Stomach (tissue), 8 donors: ENCODE measurements at regions not wholly inside any gene's neighbourhood (a gene's known extent, or its start where the extent isn't known, plus 50 kb on each side); places are given as distances from the start of the nearest gene placed in this dataset.

Experiments used
- DNase-seq, 2 donors: peaks; one replicate each; pipeline versions ENCODE4 v3.0.0 to v3.0.0-alpha.2; 2013 to 2019
- H3K27ac ChIP-seq, 5 donors: fragments of 200-600 bp in 4 of 5; sonication (generic) in 4 of 5; one replicate each; pipeline ENCODE4 v1.5.1; 2013 to 2019; ENCODE audit warnings: mild to moderate bottlenecking in 1 of 5, moderate library complexity in 1 of 5
- H3K27me3 ChIP-seq, 3 donors: fragments of 200-600 bp; sonication (generic); one replicate each; pipeline ENCODE4 v1.5.1; 2017 to 2019; ENCODE audit warnings: mixed run types in 1 of 3
- H3K36me3 ChIP-seq, 4 donors: fragments of 200-600 bp; sonication (generic); 1 replicate in 3 of 4; 2 replicates in 1 of 4; pipeline ENCODE4 v1.5.1; 2016 to 2019
- H3K4me1 ChIP-seq, 4 donors: fragments of 200-600 bp; sonication (generic); one replicate each; pipeline ENCODE4 v1.5.1; 2016 to 2019
- H3K4me3 ChIP-seq, 4 donors: fragments of 200-600 bp; sonication (generic) in 3 of 4; one replicate each; pipeline ENCODE4 v1.5.1; 2016 to 2019; ENCODE audit warnings: mild to moderate bottlenecking in 1 of 4
- H3K9me3 ChIP-seq, 4 donors: fragments of 200-600 bp; sonication (generic); one replicate each; pipeline ENCODE4 v1.5.1; 2016 to 2019
- CTCF ChIP-seq, 7 experiments: fragments of 450-650 bp in 4 of 7; fragments of 200-600 bp in 3 of 7; sonication (generic) in 3 of 7; IDR thresholded peaks; one replicate each; pipeline ENCODE4 v1.5.1; 2016 to 2019; ENCODE audit warnings: antibody characterized with exemption in 7 of 7, control low read depth in 2 of 7, mild to moderate bottlenecking in 1 of 7
- EP300 ChIP-seq: sonication (generic); formaldehyde crosslinking; IDR thresholded peaks from one replicate; pipeline ENCODE4 v1.6.1; 2017; ENCODE audit warnings: antibody characterized with exemption
- POLR2A ChIP-seq, 4 donors: fragments of 450-650 bp; IDR thresholded peaks; one replicate each; pipeline ENCODE4 v1.6.1; 2016; ENCODE audit warnings: antibody characterized with exemption in 4 of 4, control low read depth in 2 of 4, mild to moderate bottlenecking in 1 of 4, moderate library complexity in 1 of 4
- POLR2AphosphoS5 ChIP-seq, 3 donors: sonication (generic); formaldehyde crosslinking; IDR thresholded peaks; one replicate each; pipeline ENCODE4 v1.6.1; 2016; ENCODE audit warnings: antibody characterized with exemption in 3 of 3
- WGBS, 5 donors: extraction: QIAGEN DNeasy Blood & Tissue Kit in 3 of 5; methylation state at CpG; one replicate each; pipeline versions ENCODE4 v1.1.5 to v1.1.7; 2013 to 2018; 5-methylcytosine and 5-hydroxymethylcytosine counted together
- intact Hi-C: fragments of 100-400 bp; cut with DNase I; formaldehyde crosslinking; loops from one replicate; pipeline ENCODE4 v1.15.1; 2023; ENCODE audit warnings: low total_unique reads
- donor health status: healthy with polysubstance abuse.
- donor health status: Bipolar disorder and iron deficiency.
- donor health status: healthy.

GRCh38 chr12:123044351-123044750 is 63.9 kb downstream of the ARL6IP4 start:
- Histone ChIP-seq H3K4me1 (peaks cover 19 to 72% (median 45%) of the 10 kb centered on the region in 4 donors), H3K27ac (peak overlapping the region; percentile 10 to 89 (median 78)), H3K9me3 (no peaks in the 10 kb centered on the region), H3K36me3 (no peaks in the 10 kb centered on the region), H3K4me3 (no peak overlapping the region), H3K27me3 (no peaks in the 10 kb centered on the region)
- TF ChIP-seq EP300: no peak
- no peak for TF ChIP-seq CTCF (IDR thresholded peaks at IDR 0.05)
- no peak for TF ChIP-seq POLR2AphosphoS5 (IDR thresholded peaks at IDR 0.05)
- TF ChIP-seq POLR2A (IDR thresholded peaks at IDR 0.05): no peak
- 17 to 89% (median 79%) methylated on average over 1 of the region's 1 CpG for WGBS, 5 donors
- intact Hi-C loops: loop anchor here (10.0 kb wide), 1 partner anchor 100 kb away; no protein-coding TSS in a partner anchor
- DNase-seq: no peak

GRCh38 chr12:123043536-123044001 is 63.1 kb downstream of the ARL6IP4 start:
- H3K4me1 ChIP-seq: peaks cover 15 to 64% (median 42%) of the 10 kb centered on the region in 4 donors
- WGBS, 5 donors: 2 to 21% (median 10%) methylated on average over 6 to 7 of the region's 7 CpGs
- no peaks in the 10 kb centered on the region for H3K27me3 ChIP-seq
- intact Hi-C loops: loop anchor here (10.0 kb wide), 1 partner anchor 101 kb away; no protein-coding TSS in a partner anchor
- peak overlapping the region; percentile 60 to 89 (median 78) for H3K27ac ChIP-seq
- no peaks in the 10 kb centered on the region for H3K36me3 ChIP-seq
- DNase-seq: peak; percentile 87 to 92
- H3K4me3 ChIP-seq: no peak overlapping the region
- no peaks in the 10 kb centered on the region for H3K9me3 ChIP-seq
- TF ChIP-seq POLR2AphosphoS5 (IDR thresholded peaks at IDR 0.05) (peak; percentile 48 to 84 (median 83)), POLR2A (IDR thresholded peaks at IDR 0.05) (no peak), CTCF (IDR thresholded peaks at IDR 0.05) (peak in 5 of 7 experiments; percentile 49 to 82 (median 67))

- TF ChIP-seq POLR2A (IDR thresholded peaks at IDR 0.05): no peak
- TF ChIP-seq EP300: no peak
- TF ChIP-seq CTCF (IDR thresholded peaks at IDR 0.05): no peak
- TF ChIP-seq POLR2AphosphoS5 (IDR thresholded peaks at IDR 0.05): no peak
- no peaks in the 10 kb centered on the region for H3K9me3 ChIP-seq
- no peak overlapping the region for H3K4me3 ChIP-seq
- 51 to 82% (median 63%) methylated on average over 2 of the region's 2 CpGs for WGBS, 5 donors
- no peak for DNase-seq
- peak overlapping the region; percentile 60 to 89 (median 78) for H3K27ac ChIP-seq
- no peaks in the 10 kb centered on the region for H3K27me3 ChIP-seq
- intact Hi-C loops: loop anchor here (10.0 kb wide), 1 partner anchor 102 kb away; no protein-coding TSS in a partner anchor
- H3K4me1 ChIP-seq: peaks cover 15 to 64% (median 42%) of the 10 kb centered on the region in 4 donors
- no peaks in the 10 kb centered on the region for H3K36me3 ChIP-seq
These were observed 62.4 kb downstream of the ARL6IP4 start for GRCh38 chr12:123042833-123043232.

GRCh38 chr12:123041811-123042655 is 61.6 kb downstream of the ARL6IP4 start:
- 63 to 80% (median 76%) methylated on average over 15 to 17 of the region's 17 CpGs for WGBS, 5 donors
- Histone ChIP-seq H3K36me3 (no peaks in the 10 kb centered on the region), H3K9me3 (no peaks in the 10 kb centered on the region), H3K27ac (peak overlapping the region; percentile 60 to 89 (median 78)), H3K4me3 (no peak overlapping the region), H3K27me3 (no peaks in the 10 kb centered on the region), H3K4me1 (peaks cover 15 to 58% (median 38%) of the 10 kb centered on the region in 4 donors)
- intact Hi-C loops: loop anchor here (10.0 kb wide), 1 partner anchor 103 kb away; no protein-coding TSS in a partner anchor
- TF ChIP-seq CTCF (IDR thresholded peaks at IDR 0.05) (no peak), POLR2A (IDR thresholded peaks at IDR 0.05) (no peak), POLR2AphosphoS5 (IDR thresholded peaks at IDR 0.05) (peak; percentile 35 to 94 (median 66)), EP300 (peak; percentile 57)
- peak in 1 of 2 donors; percentile 92 for DNase-seq
